ENCODE measurements at regions not wholly inside any gene's neighbourhood (a gene's known extent, or its start where the extent isn't known, plus 50 kb on each side); places are given as distances from the start of the nearest gene placed in this dataset.
A peak's percentile ranks its signal among the peaks of the same experiment; 100 is the strongest.

- Histone ChIP-seq H3K4me1 (no peaks in the 10 kb centered on the region), H3K9me3 (peaks cover 0 to 4% of the 10 kb centered on the region in 2 donors), H3K4me3 (no peak overlapping the region), H3K36me3 (no peaks in the 10 kb centered on the region), H3K27ac (no peak overlapping the region), H3K27me3 (no peaks in the 10 kb centered on the region)
- no peak for TF ChIP-seq CTCF (IDR thresholded peaks at IDR 0.05)
- intact Hi-C loops (cut with DNase I) = no loop called here
- no peak for DNase-seq (ENCODE audit: low spot score in 2 of 2)
These were observed 109.2 kb upstream of the GPC1 start for GRCh38 chr2:240326246-240326645.

- DNase-seq (ENCODE audit: low spot score in 2 of 2) = peak in 1 of 2 donors; percentile 40
- TF ChIP-seq CTCF (IDR thresholded peaks at IDR 0.05) = no peak
- no peaks in the 10 kb centered on the region for H3K27me3 ChIP-seq
- peaks cover 0 to 4% of the 10 kb centered on the region in 2 donors for H3K9me3 ChIP-seq
- H3K36me3 ChIP-seq = no peaks in the 10 kb centered on the region
- H3K4me3 ChIP-seq = no peak overlapping the region
- H3K4me1 ChIP-seq = no peaks in the 10 kb centered on the region
- intact Hi-C loops (cut with DNase I) = no loop called here
- no peak overlapping the region for H3K27ac ChIP-seq
These were observed 108.6 kb upstream of the GPC1 start for GRCh38 chr2:240326886-240327285.

DNA sequence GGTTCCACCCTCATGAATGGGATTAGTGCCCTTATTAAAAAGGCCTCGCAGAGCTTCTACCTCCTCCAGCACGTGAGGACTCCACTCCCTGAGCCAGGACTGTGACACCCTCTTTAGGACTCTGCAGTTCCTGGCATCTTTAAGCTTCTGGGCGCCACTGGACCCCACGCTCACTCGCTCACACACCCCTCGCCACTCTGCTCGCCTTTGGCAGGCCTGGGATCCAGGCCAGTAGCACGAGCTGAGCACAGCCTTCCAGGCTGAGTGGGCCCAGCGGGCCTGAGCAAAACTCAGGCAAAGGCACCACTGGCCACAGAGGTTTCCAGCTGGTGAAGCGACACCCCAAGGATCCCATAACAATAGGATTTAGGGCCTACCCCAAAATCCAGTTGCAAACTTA, 107.9 kb upstream of the GPC1 start:
- intact Hi-C loops (cut with DNase I) = no loop called here
- no peaks in the 10 kb centered on the region for H3K27me3 ChIP-seq
- H3K36me3 ChIP-seq = no peaks in the 10 kb centered on the region
- DNase-seq (ENCODE audit: low spot score in 2 of 2) = no peak
- H3K27ac ChIP-seq = no peak overlapping the region
- TF ChIP-seq CTCF (IDR thresholded peaks at IDR 0.05) = no peak
- no peak overlapping the region for H3K4me3 ChIP-seq
- H3K9me3 ChIP-seq = peaks cover 0 to 4% of the 10 kb centered on the region in 2 donors
- H3K4me1 ChIP-seq = no peaks in the 10 kb centered on the region

DNA sequence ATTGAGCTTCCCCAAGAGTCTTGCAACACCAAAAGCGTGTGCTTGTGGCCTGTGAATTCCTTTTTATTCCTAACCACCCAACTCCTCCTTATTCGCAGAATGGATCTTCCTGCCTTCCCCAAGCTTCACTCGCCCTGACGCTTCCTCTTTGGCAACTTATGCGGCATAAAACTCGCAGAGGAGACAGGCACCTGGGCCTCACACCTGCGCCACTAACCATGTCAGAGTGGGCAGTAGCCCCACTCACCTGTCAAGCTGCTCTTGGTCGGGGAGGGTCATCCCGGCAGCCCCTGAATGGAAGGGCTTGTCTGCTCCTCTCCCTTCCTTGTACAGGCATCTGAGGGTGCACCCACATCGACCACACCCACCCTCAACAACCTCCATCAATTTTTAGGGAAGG, 106.9 kb upstream of the GPC1 start:
- no peak for TF ChIP-seq CTCF (IDR thresholded peaks at IDR 0.05)
- no peaks in the 10 kb centered on the region for H3K27me3 ChIP-seq
- H3K9me3 ChIP-seq = peaks cover 0 to 4% of the 10 kb centered on the region in 2 donors
- H3K27ac ChIP-seq = no peak overlapping the region
- no peaks in the 10 kb centered on the region for H3K4me1 ChIP-seq
- H3K4me3 ChIP-seq = no peak overlapping the region
- no peaks in the 10 kb centered on the region for H3K36me3 ChIP-seq
- no peak for DNase-seq (ENCODE audit: low spot score in 2 of 2)
- intact Hi-C loops (cut with DNase I) = no loop called here

GRCh38 chr2:240329116-240329665, 106.3 kb upstream of the GPC1 start:
- H3K27me3 ChIP-seq = no peaks in the 10 kb centered on the region
- intact Hi-C loops (cut with DNase I) = no loop called here
- peaks cover 0 to 4% of the 10 kb centered on the region in 2 donors for H3K9me3 ChIP-seq
- no peak for TF ChIP-seq CTCF (IDR thresholded peaks at IDR 0.05)
- no peaks in the 10 kb centered on the region for H3K4me1 ChIP-seq
- H3K4me3 ChIP-seq = no peak overlapping the region
- DNase-seq (ENCODE audit: low spot score in 2 of 2) = no peak
- H3K27ac ChIP-seq = no peak overlapping the region
- H3K36me3 ChIP-seq = no peaks in the 10 kb centered on the region

DNA sequence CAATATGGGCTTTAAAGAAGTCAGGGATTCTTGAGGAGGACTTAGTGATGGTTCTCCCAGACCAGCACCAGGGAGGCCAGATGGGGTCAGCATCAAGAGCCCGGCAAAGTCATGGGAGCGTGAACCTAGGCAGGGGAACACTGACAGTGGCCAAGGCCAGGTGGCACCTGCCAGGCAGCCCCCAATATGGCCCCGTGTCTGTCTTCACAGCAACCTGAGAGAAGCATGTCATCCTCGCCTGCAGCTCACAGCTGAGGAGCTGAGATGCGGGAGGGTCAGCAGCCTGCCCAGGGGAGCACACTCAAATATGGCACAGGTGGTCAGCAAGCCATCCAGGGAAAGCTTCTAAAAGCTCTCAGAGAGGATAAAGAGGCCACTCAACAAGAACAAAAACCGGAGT, 105.7 kb upstream of the GPC1 start:
- no peak for DNase-seq (ENCODE audit: low spot score in 2 of 2)
- Histone ChIP-seq H3K27ac (no peak overlapping the region), H3K4me3 (no peak overlapping the region), H3K27me3 (no peaks in the 10 kb centered on the region), H3K4me1 (no peaks in the 10 kb centered on the region), H3K9me3 (peaks cover 0 to 4% of the 10 kb centered on the region in 2 donors), H3K36me3 (no peaks in the 10 kb centered on the region)
- intact Hi-C loops (cut with DNase I) = no loop called here
- TF ChIP-seq CTCF (IDR thresholded peaks at IDR 0.05) = no peak

Measured in ascending aorta (tissue), 2 donors.